Gastrocnemius medialis (tissue), 4 donors: ENCODE measurements at regions not wholly inside any gene's neighbourhood (a gene's known extent, or its start where the extent isn't known, plus 50 kb on each side); places are given as distances from the start of the nearest gene placed in this dataset.

Experiments used
- CTCF ChIP-seq, 5 experiments: fragments of 450-650 bp in 3 of 5; fragments of 200-600 bp in 2 of 5; sonication (generic) in 2 of 5; IDR thresholded peaks in 4 of 5; conservative IDR thresholded peaks in 1 of 5; 1 replicate in 4 of 5; 2 replicates in 1 of 5; pipeline ENCODE4 v1.5.1; 2016 to 2019; ENCODE audit warnings: antibody characterized with exemption in 5 of 5, mild to moderate bottlenecking in 3 of 5, moderate library complexity in 3 of 5
- POLR2A ChIP-seq, 2 donors: fragments of 450-650 bp; IDR thresholded peaks; one replicate each; pipeline ENCODE4 v1.6.1; 2017; ENCODE audit warnings: antibody characterized with exemption in 2 of 2, mild to moderate bottlenecking in 2 of 2, moderate library complexity in 2 of 2

GRCh38 chr16:86729686-86730085 lies 151.3 kb downstream of the FOXL1 start:
- no peak for TF ChIP-seq CTCF (IDR thresholded peaks at IDR 0.05 in 4 of 5, conservative IDR thresholded peaks at IDR 0.05 in 1 of 5)
- TF ChIP-seq POLR2A (IDR thresholded peaks at IDR 0.05): no peak
